LNCaP clone FGC (cell line): ENCODE measurements at regions not wholly inside any gene's neighbourhood (a gene's known extent, or its start where the extent isn't known, plus 50 kb on each side); places are given as distances from the start of the nearest gene placed in this dataset.

ENCODE experiments used
- DNase-seq: peaks from one replicate; pipeline ENCODE4 v3.0.0-alpha.2; 2011; ENCODE audit warnings: low read depth
- H3K4me3 ChIP-seq: 2 replicates; pipeline ENCODE4 v1.5.1; 2011; ENCODE audit warnings: mild to moderate bottlenecking, low read depth, low read length, control low read depth
- TF ChIP-seq, protein P1 (sequence below): IDR thresholded peaks from 2 replicates; pipeline ENCODE4 v1.5.1; 2012; ENCODE audit warnings: mild to moderate bottlenecking; ENCODE audit not compliant: control insufficient read depth, insufficient read depth; ENCODE audit errors: extremely low read depth

- TF ChIP-seq, protein P1, sequence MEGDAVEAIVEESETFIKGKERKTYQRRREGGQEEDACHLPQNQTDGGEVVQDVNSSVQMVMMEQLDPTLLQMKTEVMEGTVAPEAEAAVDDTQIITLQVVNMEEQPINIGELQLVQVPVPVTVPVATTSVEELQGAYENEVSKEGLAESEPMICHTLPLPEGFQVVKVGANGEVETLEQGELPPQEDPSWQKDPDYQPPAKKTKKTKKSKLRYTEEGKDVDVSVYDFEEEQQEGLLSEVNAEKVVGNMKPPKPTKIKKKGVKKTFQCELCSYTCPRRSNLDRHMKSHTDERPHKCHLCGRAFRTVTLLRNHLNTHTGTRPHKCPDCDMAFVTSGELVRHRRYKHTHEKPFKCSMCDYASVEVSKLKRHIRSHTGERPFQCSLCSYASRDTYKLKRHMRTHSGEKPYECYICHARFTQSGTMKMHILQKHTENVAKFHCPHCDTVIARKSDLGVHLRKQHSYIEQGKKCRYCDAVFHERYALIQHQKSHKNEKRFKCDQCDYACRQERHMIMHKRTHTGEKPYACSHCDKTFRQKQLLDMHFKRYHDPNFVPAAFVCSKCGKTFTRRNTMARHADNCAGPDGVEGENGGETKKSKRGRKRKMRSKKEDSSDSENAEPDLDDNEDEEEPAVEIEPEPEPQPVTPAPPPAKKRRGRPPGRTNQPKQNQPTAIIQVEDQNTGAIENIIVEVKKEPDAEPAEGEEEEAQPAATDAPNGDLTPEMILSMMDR: no peak
- no peak for DNase-seq
- no peak overlapping the region for H3K4me3 ChIP-seq
These were observed 89.4 kb upstream of the PPP2R3B start for GRCh38 chrX:475926-476723.

DNA sequence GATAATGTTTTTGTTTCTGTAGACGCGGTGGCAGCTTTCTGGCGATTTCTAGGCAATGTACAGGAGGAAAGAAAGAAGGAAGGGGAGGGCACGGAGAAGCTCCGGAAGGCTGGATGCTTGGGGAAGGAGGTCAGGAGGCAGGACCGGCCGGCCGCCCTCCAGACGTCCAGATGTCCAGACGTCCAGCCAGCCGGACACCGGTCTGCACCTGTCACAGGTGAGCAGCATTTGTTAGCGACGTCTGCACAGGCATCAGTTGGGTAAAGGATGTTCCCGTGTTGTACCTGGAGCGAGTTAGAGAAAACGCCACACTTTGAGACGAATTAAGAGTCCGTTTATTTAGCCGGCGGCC lies 90.0 kb upstream of the PPP2R3B start:
- no peak for DNase-seq
- no peak overlapping the region for H3K4me3 ChIP-seq
- TF ChIP-seq, protein P1: no peak

DNA sequence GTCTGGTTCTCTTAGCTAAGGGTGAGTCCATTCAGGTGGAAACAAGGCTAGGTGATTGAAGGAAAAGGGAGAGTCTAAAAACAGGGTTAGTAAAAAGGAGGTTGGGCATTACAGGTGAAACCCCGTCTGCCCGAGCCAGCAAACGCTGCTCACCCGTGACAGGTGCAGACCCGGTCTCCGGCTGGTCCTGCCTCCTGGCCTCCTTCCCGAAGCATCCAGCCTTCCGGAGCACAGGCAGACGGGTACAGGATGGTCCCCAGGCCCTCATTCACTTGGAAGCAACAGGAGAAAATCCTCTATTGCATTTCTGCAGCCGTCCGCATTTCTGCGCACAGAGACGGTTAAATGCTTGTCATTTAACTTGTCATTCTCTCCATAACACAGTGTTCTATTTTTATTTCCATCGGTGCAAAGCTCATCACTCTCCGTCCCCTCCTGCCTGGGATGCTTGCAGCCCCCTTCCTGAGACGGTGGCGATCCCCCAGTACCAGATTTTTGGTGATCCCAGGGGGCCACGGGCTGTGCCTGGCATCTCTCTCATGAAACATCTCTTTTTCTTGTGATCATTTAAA lies 90.8 kb upstream of the PPP2R3B start:
- no peak for DNase-seq
- TF ChIP-seq, protein P1: no peak
- no peak overlapping the region for H3K4me3 ChIP-seq

DNA sequence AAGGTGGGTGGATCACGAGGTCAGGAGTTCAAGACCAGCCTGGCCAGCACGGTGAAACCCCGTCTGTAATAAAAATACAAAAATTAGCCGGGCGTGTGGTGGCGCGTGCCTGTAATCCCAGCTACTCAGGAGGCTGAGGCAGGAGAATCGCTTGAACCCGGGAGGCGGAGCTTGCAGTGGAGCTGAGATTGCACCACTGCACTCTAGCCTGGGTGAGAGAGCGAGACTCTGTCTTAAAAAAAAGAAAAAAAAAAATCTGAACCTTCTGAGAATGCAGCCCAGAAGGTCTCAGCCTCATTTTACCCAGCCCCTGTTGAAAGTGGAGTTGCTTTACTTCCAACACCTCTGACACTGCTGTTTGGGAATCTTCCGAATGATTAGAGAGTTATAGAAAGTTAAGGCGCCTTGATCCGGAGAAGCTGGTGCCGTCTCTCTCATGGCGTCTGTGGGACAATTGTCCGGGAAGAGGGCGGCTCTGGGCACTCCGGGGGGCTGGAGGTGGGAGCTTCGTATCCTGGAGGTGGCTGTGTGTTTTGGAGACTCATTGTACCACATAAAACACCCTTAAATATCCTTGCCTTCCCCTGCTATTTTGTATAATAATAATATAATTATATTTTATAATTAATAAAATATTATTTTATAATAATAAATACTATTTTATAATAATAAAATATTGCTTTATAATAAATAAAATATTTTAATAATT lies 92.7 kb upstream of the PPP2R3B start:
- TF ChIP-seq, protein P1: no peak
- H3K4me3 ChIP-seq: no peak overlapping the region
- no peak for DNase-seq

DNA sequence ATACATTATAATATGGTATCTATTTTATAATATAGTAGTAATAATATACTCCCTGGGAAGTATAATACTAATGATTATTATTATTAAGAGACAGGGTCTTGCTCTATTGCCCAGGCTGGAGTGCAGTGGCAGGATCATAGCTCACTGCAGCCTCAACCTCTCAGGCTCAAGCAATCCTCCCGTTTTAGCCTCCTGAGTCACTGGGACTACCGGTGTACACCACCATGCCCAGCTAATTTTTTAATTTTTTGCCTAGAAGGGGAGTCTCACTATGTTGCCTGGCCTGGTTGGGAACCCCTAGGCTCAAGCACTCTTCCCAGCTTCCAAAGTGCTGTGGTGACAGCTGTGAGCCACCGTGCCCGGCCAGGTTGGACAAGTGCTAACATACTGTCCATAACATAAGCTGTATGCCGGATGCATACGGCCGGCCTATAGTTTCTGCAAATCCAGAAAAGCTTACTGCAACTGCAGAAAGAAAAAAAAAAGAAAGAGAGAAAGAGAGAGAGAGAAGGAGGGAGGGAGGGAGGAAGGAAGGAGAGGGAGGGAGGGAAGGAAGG lies 94.2 kb upstream of the PPP2R3B start:
- TF ChIP-seq, protein P1: no peak
- DNase-seq: no peak
- no peak overlapping the region for H3K4me3 ChIP-seq

DNA sequence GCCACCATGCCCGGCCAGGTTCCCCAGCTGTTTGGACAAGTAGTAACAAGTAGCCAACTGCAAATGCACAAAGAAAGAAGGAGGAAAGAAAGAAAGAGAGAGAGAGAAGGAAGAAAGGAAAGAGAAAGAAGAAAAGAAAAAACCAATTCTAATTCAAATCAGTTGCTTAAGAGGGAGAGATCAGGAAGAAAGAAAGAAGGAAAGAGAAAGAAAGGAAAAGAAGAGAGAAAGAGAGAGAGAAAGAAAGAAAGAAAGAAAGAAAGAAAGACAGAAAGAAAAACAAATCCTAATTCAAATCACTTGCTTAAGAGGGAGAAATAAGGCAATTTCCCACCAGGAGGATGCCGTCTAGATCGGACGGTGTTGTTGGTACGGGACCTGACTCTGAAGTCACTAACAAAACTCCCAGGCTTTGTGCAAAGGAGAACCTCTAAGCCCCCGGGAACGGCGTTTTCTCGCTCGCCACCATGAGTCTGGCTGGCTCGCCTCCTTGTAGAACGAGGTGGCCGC lies 95.5 kb upstream of the PPP2R3B start:
- DNase-seq: no peak
- TF ChIP-seq, protein P1: no peak
- H3K4me3 ChIP-seq: no peak overlapping the region
